Activated CD4-positive, alpha-beta T cell treated with anti-CD3 and anti-CD28 coated beads, Interleukin-2, amount 10 ng/mL, durations not matched to agents 7 days and 5 days (primary cell): ENCODE measurements at regions not wholly inside any gene's neighbourhood (a gene's known extent, or its start where the extent isn't known, plus 50 kb on each side); places are given as distances from the start of the nearest gene placed in this dataset.

Experiments used
- CTCF ChIA-PET: fragments of 350-600 bp; sonication (Branson Sonifier 250); formaldehyde crosslinking; loops from one replicate; lab custom pipeline; 2021; ENCODE audit warnings: antibody characterized with exemption; lab: Charles Lee
- POLR2A ChIA-PET: fragments of 350-600 bp; sonication (Branson Sonifier 250); formaldehyde crosslinking; loops from one replicate; lab custom pipeline; 2021; ENCODE audit warnings: antibody characterized with exemption; lab: Charles Lee
- DNase-seq: peaks from one replicate; pipeline ENCODE4 v3.0.0-alpha.2; 2020
- H3K27ac Mint-ChIP-seq: one replicate; pipeline ENCODE4 v1.8.0; 2021; ENCODE audit warnings: mild to moderate bottlenecking, moderate library complexity, mixed read lengths
- H3K27me3 Mint-ChIP-seq: one replicate; pipeline ENCODE4 v1.8.0; 2021; ENCODE audit warnings: mixed read lengths
- H3K36me3 Mint-ChIP-seq: one replicate; pipeline ENCODE4 v1.8.0; 2021; ENCODE audit warnings: low read depth, mixed read lengths
- H3K4me1 Mint-ChIP-seq: one replicate; pipeline ENCODE4 v1.8.0; 2021; ENCODE audit warnings: mixed read lengths
- H3K4me3 Mint-ChIP-seq: one replicate; pipeline ENCODE4 v1.8.0; 2021; ENCODE audit warnings: mild to moderate bottlenecking, moderate library complexity, mixed read lengths
- H3K9me3 Mint-ChIP-seq: one replicate; pipeline ENCODE4 v1.8.0; 2021; ENCODE audit warnings: mixed read lengths

DNA sequence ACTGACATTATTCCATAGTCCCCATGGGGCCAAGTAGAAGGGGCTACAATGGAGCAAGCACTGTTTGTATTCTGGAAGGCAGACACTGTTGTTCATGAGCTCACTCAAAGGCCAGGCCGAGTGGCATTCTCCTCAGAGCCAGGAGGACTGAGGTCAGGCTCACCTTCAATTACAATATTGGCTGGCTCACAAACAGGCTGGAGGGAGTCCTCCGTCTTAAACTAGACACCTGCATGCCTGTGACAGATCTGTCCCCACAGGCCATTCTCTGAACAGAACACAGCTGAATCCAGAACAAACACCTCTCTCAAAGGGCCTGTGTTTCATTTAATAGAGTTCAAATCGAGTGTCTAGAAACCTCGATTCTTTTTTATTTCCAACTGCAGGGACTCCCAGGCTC lies 347.4 kb upstream of the PPP2R3A start:
- DNase-seq, result no peak
- H3K9me3 Mint-ChIP-seq, result no peaks in the 10 kb centered on the region
- no peaks in the 10 kb centered on the region for H3K27me3 Mint-ChIP-seq
- no peaks in the 10 kb centered on the region for H3K4me1 Mint-ChIP-seq
- POLR2A ChIA-PET, result no interaction called here
- no peak overlapping the region for H3K4me3 Mint-ChIP-seq
- no peak overlapping the region for H3K27ac Mint-ChIP-seq
- CTCF ChIA-PET, result no interaction called here
- H3K36me3 Mint-ChIP-seq, result no peaks in the 10 kb centered on the region

DNA sequence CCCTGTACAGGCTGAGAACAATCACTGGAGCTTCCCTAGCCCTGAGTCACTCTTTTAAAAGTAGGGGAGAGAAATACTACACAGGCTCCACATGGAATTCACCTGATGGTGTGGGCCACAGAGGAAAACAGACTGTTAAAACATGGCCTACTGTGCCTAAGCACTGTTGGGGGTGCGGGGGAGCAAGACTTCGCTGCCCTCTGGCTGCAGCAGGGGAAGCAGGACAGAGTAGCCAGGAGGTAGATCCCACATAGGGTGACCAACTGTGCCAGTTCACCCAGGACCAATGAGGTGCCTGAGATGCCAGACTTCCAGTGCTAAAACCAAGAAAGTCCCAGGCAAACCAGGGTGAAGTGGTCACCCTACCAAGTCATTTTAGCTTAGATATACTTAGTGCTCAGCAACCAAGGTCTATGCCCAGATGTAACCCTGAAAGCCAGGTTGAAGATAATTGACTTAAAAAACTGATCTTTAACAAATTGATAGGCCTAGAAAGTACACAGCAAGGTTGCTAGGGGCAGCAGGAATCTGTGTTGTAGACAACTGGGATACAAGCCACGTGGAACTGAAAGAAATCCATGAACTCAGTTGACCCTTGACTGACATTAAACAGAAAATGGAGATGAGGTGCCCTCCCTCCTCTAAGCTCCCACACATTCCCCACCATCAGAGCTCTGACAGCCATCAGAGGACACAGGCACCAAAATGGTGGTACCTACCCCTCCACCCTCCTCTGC lies 344.2 kb upstream of the PPP2R3A start:
- no peak overlapping the region for H3K27ac Mint-ChIP-seq
- POLR2A ChIA-PET, result no interaction called here
- no peaks in the 10 kb centered on the region for H3K9me3 Mint-ChIP-seq
- no peaks in the 10 kb centered on the region for H3K36me3 Mint-ChIP-seq
- CTCF ChIA-PET, result no interaction called here
- DNase-seq, result no peak
- no peaks in the 10 kb centered on the region for H3K27me3 Mint-ChIP-seq
- H3K4me3 Mint-ChIP-seq, result no peak overlapping the region
- no peaks in the 10 kb centered on the region for H3K4me1 Mint-ChIP-seq

DNA sequence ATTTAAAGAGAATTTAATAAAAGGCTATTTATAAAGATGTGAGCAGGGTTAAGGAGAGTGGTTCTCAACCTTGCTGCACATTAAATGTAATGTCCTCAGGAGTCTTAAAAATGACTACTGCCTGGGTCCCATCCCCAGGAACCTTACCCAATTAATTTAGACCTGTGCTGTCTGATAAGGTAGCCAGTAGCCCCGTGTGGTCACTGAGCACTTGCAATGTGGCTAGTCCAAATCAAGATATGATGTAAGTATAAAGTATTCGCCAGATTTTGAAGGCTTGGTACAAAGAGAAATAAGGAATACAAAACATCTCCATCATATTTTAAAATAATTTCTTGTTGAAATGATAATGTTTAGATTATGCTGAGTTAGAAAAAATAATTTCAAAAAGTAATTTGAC lies 343.3 kb upstream of the PPP2R3A start:
- Mint-ChIP-seq H3K36me3 (no peaks in the 10 kb centered on the region), H3K4me3 (no peak overlapping the region), H3K27ac (no peak overlapping the region), H3K9me3 (no peaks in the 10 kb centered on the region), H3K4me1 (no peaks in the 10 kb centered on the region), H3K27me3 (no peaks in the 10 kb centered on the region)
- POLR2A ChIA-PET, result no interaction called here
- no peak for DNase-seq
- CTCF ChIA-PET, result no interaction called here

DNA sequence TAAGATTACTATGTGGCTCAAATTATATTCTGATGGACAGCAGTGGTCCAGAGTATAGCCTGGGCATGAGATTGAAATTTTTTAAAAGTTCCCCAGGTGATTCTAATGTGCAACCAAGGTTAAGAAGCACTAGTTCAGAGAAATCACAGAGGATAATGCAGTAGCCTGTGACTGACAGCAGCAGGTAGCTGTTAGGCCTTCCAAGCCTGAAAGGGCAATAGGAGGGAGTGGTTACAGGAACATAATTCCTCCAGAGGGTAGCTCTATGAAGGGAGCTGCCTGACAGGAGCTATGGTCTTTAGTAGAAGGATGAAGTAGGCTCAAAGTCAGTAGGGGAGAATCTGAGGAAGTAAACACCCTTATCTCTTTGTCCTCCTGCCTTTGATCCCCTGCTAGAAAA lies 342.9 kb upstream of the PPP2R3A start:
- H3K4me3 Mint-ChIP-seq, result no peak overlapping the region
- CTCF ChIA-PET, result no interaction called here
- H3K27ac Mint-ChIP-seq, result no peak overlapping the region

DNA sequence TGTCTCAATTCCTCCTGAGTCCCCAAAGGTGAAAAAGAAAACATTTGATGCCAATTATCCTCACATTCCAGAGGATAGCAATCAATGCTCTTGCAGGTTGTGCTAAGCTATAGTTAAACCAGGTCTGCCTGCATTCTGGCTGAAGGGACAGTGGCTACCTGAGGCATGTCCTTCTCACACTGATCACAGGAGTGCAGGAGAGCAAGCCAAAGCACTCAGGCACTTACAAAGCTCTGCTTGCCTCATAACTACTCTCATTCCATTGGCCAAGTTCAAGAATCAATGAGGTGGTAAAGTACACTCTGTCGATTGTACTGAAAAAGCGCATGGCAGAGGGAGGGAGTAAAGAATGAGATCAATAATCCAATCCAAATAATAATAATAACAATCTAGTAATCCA lies 342.0 kb upstream of the PPP2R3A start:
- Mint-ChIP-seq H3K4me1 (no peaks in the 10 kb centered on the region), H3K36me3 (no peaks in the 10 kb centered on the region), H3K4me3 (no peak overlapping the region), H3K27me3 (no peaks in the 10 kb centered on the region), H3K9me3 (no peaks in the 10 kb centered on the region), H3K27ac (no peak overlapping the region)
- CTCF ChIA-PET, result no interaction called here
- DNase-seq, result no peak
- POLR2A ChIA-PET, result no interaction called here

More for the DNA sequence above, 342.9 kb upstream of the PPP2R3A start:
- Mint-ChIP-seq H3K36me3 (no peaks in the 10 kb centered on the region), H3K27me3 (no peaks in the 10 kb centered on the region), H3K4me1 (no peaks in the 10 kb centered on the region), H3K9me3 (no peaks in the 10 kb centered on the region)
- POLR2A ChIA-PET, result no interaction called here
- no peak for DNase-seq

DNA sequence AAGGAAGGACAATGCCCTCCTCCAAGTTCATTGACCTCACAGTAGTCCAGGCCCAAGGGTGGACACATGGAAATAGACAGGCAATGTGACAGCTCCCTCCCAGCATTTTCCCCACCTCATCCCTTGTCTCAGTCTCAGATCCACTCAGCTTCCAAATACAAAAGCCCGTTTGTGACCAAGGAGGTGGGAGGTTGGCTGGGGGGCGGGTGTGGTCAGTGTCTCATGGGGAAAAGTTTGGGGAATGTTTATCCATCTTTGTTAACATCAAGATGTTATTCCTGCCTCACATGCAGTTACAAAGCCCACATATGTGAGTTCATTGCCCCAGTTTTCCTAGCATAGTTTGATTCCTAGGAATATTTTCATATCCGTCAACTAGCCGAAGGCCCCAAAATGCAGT lies 338.5 kb upstream of the PPP2R3A start:
- no peak overlapping the region for H3K27ac Mint-ChIP-seq
- H3K27me3 Mint-ChIP-seq, result no peaks in the 10 kb centered on the region
- no peak for DNase-seq
- ChIA-PET CTCF (no interaction called here), POLR2A (no interaction called here)
- H3K9me3 Mint-ChIP-seq, result no peaks in the 10 kb centered on the region
- no peak overlapping the region for H3K4me3 Mint-ChIP-seq
- H3K4me1 Mint-ChIP-seq, result no peaks in the 10 kb centered on the region
- no peaks in the 10 kb centered on the region for H3K36me3 Mint-ChIP-seq

DNA sequence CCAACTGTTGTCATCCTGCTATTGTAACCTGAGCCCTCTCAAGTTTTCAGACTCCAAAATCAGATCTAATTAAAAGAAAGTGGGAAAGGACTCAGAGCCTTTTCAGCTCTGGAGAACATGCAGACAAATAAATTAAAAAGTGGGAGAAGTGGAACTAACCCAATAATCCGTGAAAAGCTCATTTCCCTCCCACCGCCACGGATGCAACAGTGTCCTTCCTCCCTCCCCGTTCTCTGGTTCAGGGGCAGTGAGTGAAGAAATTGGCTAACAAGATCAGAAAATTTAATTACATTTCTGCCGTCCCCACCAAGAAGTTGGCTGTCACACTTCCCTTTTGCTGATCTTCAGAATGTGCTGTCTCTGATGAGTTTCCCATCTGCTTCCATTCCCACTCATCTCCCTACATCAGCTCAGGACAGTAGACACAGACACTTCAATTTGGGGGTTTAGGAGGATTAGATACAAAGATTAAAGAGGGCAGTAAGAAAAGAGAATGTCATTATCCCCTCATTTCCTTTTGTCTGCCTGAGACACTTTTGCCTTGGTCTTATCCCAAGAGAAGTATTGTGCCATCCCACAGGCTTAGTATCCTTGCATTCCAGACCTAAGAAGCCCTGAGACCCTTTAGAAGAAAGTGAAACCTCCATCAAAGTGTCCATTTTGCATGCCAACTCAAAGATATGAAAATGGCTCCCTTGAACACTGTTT lies 335.7 kb upstream of the PPP2R3A start:
- no peak overlapping the region for H3K27ac Mint-ChIP-seq
- CTCF ChIA-PET, result no interaction called here
- no peaks in the 10 kb centered on the region for H3K9me3 Mint-ChIP-seq
- H3K27me3 Mint-ChIP-seq, result no peaks in the 10 kb centered on the region
- no peak overlapping the region for H3K4me3 Mint-ChIP-seq
- DNase-seq, result no peak
- no peaks in the 10 kb centered on the region for H3K36me3 Mint-ChIP-seq
- POLR2A ChIA-PET, result no interaction called here
- H3K4me1 Mint-ChIP-seq, result no peaks in the 10 kb centered on the region

DNA sequence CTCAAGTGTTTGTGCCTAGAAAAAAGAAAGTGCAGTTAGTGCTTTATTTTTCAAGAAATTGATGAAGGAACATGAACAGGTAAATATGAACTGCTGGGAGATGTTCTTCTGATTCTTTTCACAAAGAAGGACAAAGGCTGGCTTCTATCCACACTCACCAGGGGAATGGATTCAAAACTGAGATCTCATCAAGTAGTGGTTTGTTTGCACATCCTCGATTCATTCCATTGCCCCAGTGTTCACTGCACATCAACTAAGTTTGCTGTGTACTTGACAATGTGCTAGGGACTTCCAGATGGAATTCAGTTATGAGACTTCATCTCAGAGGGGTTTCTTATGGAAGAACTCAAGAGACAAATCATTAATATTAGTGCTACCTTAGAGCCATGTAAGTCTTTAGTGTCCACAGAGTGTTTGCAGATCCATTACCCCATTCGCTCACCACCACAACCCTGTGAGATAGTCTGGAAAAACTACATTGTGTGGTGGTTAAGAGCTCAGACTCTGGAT lies 332.9 kb upstream of the PPP2R3A start:
- CTCF ChIA-PET, result no interaction called here
- no peak for DNase-seq
- Mint-ChIP-seq H3K36me3 (no peaks in the 10 kb centered on the region), H3K27ac (no peak overlapping the region), H3K27me3 (no peaks in the 10 kb centered on the region), H3K9me3 (peaks cover 2% of the 10 kb centered on the region), H3K4me3 (no peak overlapping the region), H3K4me1 (no peaks in the 10 kb centered on the region)
- POLR2A ChIA-PET, result no interaction called here

DNA sequence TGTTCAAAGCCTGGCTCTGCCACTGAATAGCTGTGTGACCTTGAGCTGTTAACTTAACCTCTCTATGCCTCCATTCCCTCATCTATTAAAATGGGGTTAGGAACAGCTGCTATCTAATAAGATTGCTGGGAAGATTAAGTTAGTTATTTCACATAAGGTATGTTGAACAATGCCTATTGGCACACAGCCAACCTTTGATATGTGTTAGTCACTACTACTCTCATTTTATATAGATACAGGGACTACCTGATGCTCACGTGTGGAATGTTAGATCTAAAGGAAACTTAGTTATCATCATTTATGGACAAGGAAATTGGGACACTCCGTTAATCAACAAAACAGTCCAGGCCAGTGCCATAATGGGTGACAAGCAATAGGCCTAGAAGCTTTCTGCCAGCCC lies 332.4 kb upstream of the PPP2R3A start:
- POLR2A ChIA-PET, result no interaction called here
- Mint-ChIP-seq H3K9me3 (peaks cover 2% of the 10 kb centered on the region), H3K4me3 (no peak overlapping the region), H3K36me3 (no peaks in the 10 kb centered on the region), H3K27ac (no peak overlapping the region), H3K27me3 (no peaks in the 10 kb centered on the region), H3K4me1 (no peaks in the 10 kb centered on the region)
- no peak for DNase-seq
- CTCF ChIA-PET, result no interaction called here

DNA sequence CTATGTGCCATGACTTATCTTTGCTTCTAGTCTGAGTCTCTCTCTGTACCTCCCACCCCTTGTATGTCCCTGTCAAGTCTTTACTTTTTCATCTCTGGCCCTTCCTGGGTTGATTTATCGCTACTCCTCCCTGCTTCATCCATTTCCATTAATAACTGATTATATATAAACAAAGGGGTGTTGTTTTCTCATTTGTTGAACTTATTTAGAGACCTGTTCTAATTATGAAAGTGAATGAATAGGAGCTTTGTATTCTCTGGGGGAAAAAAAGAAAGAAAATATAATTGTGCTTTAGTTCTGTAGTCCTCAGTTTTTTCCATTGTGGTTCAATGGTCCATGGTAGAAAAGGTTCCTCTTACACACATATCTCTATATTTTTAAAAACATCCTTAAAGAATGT lies 328.9 kb upstream of the PPP2R3A start:
- no peak overlapping the region for H3K27ac Mint-ChIP-seq
- DNase-seq, result no peak
- ChIA-PET POLR2A (no interaction called here), CTCF (no interaction called here)
- peaks cover 2% of the 10 kb centered on the region for H3K9me3 Mint-ChIP-seq
- H3K4me3 Mint-ChIP-seq, result no peak overlapping the region
- H3K4me1 Mint-ChIP-seq, result no peaks in the 10 kb centered on the region
- no peaks in the 10 kb centered on the region for H3K27me3 Mint-ChIP-seq
- H3K36me3 Mint-ChIP-seq, result no peaks in the 10 kb centered on the region

DNA sequence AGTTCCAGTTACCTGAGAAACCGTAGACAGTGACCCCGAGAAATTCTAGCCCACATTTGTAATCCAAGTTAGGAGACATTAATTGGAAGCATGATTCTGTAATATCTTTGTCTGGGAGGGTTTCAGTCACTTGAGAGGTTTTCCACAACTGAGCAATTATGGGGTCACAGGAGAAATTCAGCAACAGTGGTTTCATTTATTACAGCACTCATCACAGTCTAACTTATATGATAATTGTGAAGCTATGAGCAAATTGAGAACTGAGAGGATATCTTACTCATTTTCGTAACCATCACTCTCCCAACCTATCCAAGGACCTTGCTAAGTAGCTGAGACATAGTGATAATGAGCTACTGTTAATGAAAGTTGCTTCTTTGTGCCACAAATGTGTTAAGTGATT lies 328.5 kb upstream of the PPP2R3A start:
- DNase-seq, result no peak
- CTCF ChIA-PET, result no interaction called here

DNA sequence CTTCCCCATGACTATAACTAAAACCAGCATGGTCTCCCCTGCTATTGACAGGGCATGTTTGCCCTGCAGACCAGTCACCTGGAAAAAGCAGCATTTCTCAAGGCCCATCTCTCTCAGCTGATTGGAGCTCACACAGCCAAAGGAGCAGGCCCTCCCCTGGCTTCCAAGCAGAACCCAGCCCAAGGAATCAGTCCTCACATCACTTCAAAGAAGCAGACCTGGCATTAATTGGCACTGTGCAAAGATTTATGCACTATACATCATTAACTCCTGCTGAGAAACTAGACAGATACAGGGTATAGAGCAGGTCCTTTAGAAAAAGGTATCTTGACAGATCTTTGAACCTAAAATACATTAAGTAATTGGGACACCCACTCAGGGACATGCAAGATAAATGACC lies 323.8 kb upstream of the PPP2R3A start:
- no peaks in the 10 kb centered on the region for H3K27me3 Mint-ChIP-seq
- no peaks in the 10 kb centered on the region for H3K36me3 Mint-ChIP-seq
- H3K4me3 Mint-ChIP-seq, result no peak overlapping the region
- no peak overlapping the region for H3K27ac Mint-ChIP-seq
- H3K4me1 Mint-ChIP-seq, result no peaks in the 10 kb centered on the region
- CTCF ChIA-PET, result no interaction called here
- DNase-seq, result no peak
- POLR2A ChIA-PET, result no interaction called here
- no peaks in the 10 kb centered on the region for H3K9me3 Mint-ChIP-seq

More for the DNA sequence above, 328.5 kb upstream of the PPP2R3A start:
- Mint-ChIP-seq H3K27me3 (no peaks in the 10 kb centered on the region), H3K27ac (no peak overlapping the region), H3K36me3 (no peaks in the 10 kb centered on the region), H3K9me3 (peaks cover 2% of the 10 kb centered on the region), H3K4me3 (no peak overlapping the region), H3K4me1 (no peaks in the 10 kb centered on the region)
- POLR2A ChIA-PET, result no interaction called here

DNA sequence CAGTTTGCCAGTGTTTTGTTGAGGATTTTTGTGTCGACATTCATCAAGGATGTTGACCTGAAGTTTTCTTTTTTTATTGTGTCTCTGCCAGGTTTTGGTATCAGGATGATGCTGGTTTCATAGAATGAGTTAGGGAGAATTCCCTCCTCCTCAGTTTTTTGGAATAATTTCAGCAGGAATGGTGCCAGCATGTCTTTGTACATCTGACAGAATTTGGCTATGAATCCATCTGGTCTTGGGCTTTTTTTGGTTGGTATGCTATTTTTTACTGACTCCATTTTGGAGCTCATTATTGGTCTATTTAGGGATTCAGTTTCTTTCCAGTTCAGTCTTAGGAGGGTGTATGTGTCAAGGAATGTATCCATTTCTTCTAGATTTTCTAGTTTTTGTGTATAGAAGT lies 320.0 kb upstream of the PPP2R3A start:
- DNase-seq, result no peak
- H3K27ac Mint-ChIP-seq, result no peak overlapping the region
- H3K4me1 Mint-ChIP-seq, result no peaks in the 10 kb centered on the region
- ChIA-PET CTCF (no interaction called here), POLR2A (no interaction called here)
- H3K36me3 Mint-ChIP-seq, result no peaks in the 10 kb centered on the region
- H3K4me3 Mint-ChIP-seq, result no peak overlapping the region
- H3K27me3 Mint-ChIP-seq, result no peaks in the 10 kb centered on the region
- H3K9me3 Mint-ChIP-seq, result no peaks in the 10 kb centered on the region
